ENCODE measurements at regions not wholly inside any gene's neighbourhood (a gene's known extent, or its start where the extent isn't known, plus 50 kb on each side); places are given as distances from the start of the nearest gene placed in this dataset.

GRCh38 chr4:189835505-189835904, 105.2 kb upstream of the FRG1 start:
- TF ChIP-seq GATA2 (IDR thresholded peaks at IDR 0.05; ENCODE audit: low read depth, low read length) (no peak), GATA3 (IDR thresholded peaks at IDR 0.05; ENCODE audit: low read depth, low read length) (no peak)

Data from SH-SY5Y (cell line).